ENCODE measurements at regions not wholly inside any gene's neighbourhood (a gene's known extent, or its start where the extent isn't known, plus 50 kb on each side); places are given as distances from the start of the nearest gene placed in this dataset.

DNA sequence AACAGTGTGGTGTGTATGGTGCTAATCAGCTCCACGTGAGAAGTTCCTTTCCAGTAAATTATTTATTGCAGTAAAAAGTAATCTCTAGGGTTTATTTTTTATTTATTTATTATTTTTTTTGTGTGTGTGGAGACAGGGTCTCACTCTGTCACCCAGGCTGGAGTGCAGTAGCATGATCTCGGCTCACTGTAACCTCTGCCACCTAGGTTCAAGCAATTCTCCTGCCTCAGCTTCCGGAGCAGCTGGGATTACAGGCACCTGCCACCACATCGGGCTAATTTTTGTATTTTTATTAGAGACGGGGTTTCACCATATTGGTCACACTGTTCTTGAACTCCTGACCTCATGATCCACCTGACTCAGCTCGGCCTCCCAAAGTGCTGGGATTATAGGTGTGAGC is 606.9 kb downstream of the PCDH7 start:
- no peak for TF ChIP-seq CTCF (IDR thresholded peaks at IDR 0.05; ENCODE audit: insufficient read depth, low read depth, low read length)
- no peak overlapping the region for H3K4me3 ChIP-seq (ENCODE audit: low read depth, low read length)
- no peak for DNase-seq (ENCODE audit: low read depth)

DNA sequence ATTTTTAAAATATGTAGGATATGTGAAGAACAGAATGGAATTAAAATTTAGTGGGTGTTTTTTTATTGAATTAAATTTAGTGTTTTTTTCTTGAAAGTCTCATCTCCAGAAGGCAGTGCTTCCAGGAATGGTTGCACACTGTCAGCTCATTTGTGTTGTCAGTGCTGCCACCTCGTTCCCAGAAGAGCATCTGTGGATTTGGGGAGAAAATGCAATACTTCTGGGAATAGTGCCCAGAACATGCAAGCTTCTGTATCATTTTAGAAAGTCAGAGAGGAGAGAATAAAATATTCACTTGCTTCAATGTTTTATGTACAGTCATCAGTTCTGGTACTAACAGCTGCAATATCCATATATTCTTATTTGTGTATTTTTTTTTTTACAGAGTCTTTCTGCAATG is 608.8 kb downstream of the PCDH7 start:
- no peak for TF ChIP-seq CTCF (IDR thresholded peaks at IDR 0.05; ENCODE audit: insufficient read depth, low read depth, low read length)
- H3K4me3 ChIP-seq (ENCODE audit: low read depth, low read length), result no peak overlapping the region
- no peak for DNase-seq (ENCODE audit: low read depth)

- no peak for TF ChIP-seq CTCF (IDR thresholded peaks at IDR 0.05; ENCODE audit: insufficient read depth, low read depth, low read length)
- DNase-seq (ENCODE audit: low read depth), result peak; percentile 35
- no peak overlapping the region for H3K4me3 ChIP-seq (ENCODE audit: low read depth, low read length)
These were observed 614.1 kb downstream of the PCDH7 start for GRCh38 chr4:31334086-31334910.

DNA sequence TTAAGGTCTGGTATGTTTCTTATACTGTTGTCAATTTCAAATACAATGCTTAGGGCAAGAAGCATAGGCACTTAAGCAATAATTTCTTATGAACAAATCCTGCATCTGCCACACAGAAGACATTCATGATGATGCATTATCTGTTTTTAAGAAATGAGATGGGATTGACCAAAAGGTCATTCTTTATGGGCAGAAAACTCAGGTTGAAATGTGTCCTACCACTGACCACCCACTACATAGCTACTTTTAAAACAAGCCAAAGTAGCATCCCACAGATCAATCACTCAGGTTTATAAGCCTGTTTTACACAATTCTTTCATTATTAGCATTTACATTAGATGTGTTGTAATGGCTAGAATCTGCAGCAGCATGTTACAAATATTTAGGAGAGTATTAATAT is 617.8 kb downstream of the PCDH7 start:
- no peak for TF ChIP-seq CTCF (IDR thresholded peaks at IDR 0.05; ENCODE audit: insufficient read depth, low read depth, low read length)
- no peak overlapping the region for H3K4me3 ChIP-seq (ENCODE audit: low read depth, low read length)
- DNase-seq (ENCODE audit: low read depth), result no peak

DNA sequence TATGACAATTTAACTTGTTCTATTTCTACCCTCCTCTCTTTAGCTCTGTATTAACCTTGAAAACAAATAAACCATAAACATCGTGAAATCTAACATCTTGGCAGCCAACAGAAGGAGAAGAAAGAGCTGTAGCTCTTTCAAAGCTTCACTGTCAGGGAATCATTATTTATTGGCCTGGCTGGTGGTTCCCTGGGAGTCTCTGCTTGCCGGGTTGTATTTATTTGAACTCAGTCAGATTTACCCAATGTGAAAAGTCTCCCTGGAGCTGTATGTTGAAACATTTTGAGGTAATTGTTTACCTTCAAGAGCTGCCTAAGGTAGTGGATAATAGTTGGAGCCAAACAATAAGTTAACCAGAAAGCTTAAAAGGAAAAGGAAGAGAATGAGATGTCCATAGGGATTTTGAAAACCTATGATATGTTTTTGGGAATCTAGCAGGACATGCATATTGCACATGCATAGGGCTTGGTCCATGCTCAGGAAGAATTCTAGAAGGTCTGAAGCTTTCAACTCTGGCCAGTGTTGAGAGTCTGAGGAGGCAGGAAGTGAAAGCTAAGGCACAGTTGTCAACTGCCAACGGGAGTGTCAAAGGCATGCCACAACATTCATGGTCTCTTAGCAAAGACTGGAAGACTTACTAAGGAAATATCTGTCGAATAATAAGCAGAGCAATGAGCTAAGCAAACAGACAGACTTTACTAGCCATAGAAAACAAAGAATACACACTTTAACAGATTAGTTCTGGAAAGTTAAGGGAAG is 621.6 kb downstream of the PCDH7 start:
- no peak overlapping the region for H3K4me3 ChIP-seq (ENCODE audit: low read depth, low read length)
- DNase-seq (ENCODE audit: low read depth), result no peak
- no peak for TF ChIP-seq CTCF (IDR thresholded peaks at IDR 0.05; ENCODE audit: insufficient read depth, low read depth, low read length)

DNA sequence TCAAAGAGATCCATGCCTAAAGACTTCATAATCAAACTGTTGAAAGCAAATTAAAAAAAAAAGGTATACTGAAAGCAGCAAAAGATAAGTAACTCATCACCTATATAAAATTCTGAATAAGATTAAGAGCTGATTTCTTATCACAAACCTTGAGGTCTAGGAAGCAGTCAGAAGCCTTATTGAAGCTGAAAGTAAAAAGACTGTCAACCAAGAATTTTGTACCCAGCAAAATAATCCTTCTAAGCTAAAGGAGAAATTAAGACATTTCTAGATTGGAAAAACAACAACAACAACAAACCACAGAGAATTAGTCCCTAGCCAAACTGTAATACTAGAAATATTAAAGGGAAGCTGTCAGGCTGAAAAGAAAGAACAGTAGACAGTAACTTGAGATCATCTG is 622.9 kb downstream of the PCDH7 start:
- no peak for TF ChIP-seq CTCF (IDR thresholded peaks at IDR 0.05; ENCODE audit: insufficient read depth, low read depth, low read length)
- no peak for DNase-seq (ENCODE audit: low read depth)
- no peak overlapping the region for H3K4me3 ChIP-seq (ENCODE audit: low read depth, low read length)
